GM13976 (cell line): ENCODE measurements at regions not wholly inside any gene's neighbourhood (a gene's known extent, or its start where the extent isn't known, plus 50 kb on each side); places are given as distances from the start of the nearest gene placed in this dataset.

Experiments used
- DNase-seq: peaks from one replicate; pipeline ENCODE4 v3.0.0; 2012; ENCODE audit warnings: low spot score
- CTCF ChIP-seq: IDR thresholded peaks from 2 replicates; pipeline ENCODE4 v1.5.1; 2012; ENCODE audit warnings: borderline replicate concordance, mild to moderate bottlenecking; ENCODE audit not compliant: insufficient read depth; ENCODE audit errors: extremely low read depth, missing control alignments, control extremely low read depth
- in situ Hi-C: fragments of 300-500 bp; cut with MboI; formaldehyde crosslinking; loops from one replicate; pipeline ENCODE4 v1.12.0; 2022; ENCODE audit warnings: low sequenced_read_pairs, mixed read lengths, inconsistent platforms; ENCODE audit not compliant: unreplicated experiment

DNA sequence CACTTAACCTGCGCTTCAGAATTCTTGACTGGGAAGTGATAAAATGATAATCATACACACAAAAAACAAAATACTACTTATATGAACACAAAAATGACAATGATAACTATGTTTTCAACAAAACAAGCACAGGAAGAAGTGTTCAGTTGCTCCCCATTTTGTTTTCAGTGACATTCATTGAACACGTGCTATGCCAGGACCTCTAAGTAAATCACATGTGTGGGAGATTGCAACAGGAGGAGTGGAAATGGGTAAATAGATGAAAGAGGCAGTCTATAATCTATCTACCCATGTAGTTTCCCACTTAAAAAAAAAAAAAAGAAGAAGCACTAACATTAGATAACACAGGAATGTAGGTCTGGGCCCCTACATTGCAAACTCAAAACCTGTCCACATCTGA, 183.5 kb upstream of the HNRNPA3 start:
- in situ Hi-C loops: no loop called here
- TF ChIP-seq CTCF: no peak
- no peak for DNase-seq

DNA sequence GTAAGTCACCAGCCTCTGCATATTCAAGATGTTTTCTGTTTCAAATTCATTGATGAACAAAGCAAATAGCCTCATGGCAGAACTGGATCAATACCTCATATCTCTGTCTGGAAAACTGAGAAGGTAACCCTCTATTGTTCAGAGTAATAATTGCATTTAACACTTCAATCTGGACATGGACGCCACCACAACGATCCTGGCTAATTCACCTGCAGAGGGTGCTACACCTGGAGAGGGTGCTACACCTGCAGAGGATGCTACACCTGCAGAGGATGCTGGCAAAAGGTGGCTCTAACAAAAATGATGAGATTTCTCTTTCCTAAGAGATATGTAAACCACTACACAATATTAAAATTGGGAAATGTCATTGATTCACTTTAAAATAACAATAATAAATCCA, 183.1 kb upstream of the HNRNPA3 start:
- no peak for TF ChIP-seq CTCF
- in situ Hi-C loops: no loop called here
- DNase-seq: no peak

DNA sequence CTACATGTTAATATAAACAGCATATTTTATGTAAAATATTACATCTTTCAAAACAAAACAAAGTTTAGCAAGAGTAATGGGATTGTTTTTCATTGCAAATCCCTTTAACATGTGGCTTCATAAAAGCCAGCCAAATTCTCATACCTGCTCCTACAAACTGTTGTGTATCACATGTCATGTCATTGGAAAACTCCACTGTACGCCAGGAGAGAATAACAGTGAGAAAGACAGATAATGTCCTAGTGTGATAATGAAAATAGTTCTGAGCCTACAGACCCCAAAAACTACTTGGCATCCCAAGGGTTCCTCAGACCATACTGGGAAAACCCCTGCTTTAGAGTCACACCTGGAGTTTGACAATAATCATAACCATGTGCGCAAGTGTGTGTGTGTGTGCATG, 182.7 kb upstream of the HNRNPA3 start:
- DNase-seq: no peak
- TF ChIP-seq CTCF: no peak
- in situ Hi-C loops: no loop called here

GRCh38 chr2:177030451-177031105, 182.0 kb upstream of the HNRNPA3 start:
- no peak for TF ChIP-seq CTCF
- DNase-seq: no peak
- in situ Hi-C loops: no loop called here

- no peak for DNase-seq
- TF ChIP-seq CTCF: no peak
- in situ Hi-C loops: no loop called here
Observed at GRCh38 chr2:177031438-177032180, 181.0 kb upstream of the HNRNPA3 start.

DNA sequence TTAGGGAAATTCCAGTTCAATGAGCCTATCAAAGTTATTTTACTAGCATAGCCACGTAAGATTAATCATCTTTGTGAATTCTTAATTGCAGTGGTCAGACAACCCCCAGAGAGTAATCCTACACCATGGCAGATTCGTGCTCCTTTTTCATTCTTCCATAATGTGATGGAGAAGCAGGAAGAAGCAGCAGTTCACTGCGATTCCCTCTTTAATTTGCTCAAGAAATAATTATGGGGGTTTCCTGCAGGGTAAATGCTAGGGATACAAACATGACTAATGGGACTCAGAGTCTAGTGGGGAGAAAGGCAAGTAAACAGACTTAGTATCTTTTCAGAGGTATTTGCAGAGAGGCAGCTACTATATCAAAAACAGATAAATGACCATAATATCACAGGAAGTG, 175.8 kb upstream of the HNRNPA3 start:
- in situ Hi-C loops: no loop called here
- no peak for DNase-seq
- no peak for TF ChIP-seq CTCF
